Panc1 (cell line): ENCODE measurements at regions not wholly inside any gene's neighbourhood (a gene's known extent, or its start where the extent isn't known, plus 50 kb on each side); places are given as distances from the start of the nearest gene placed in this dataset.

Experiments
- ATAC-seq: fragments of 200-7000 bp; cut with Tn5 transposase; 2 replicates; pipeline ENCODE4 v1.9.1; 2020; ENCODE audit warnings: mild to moderate bottlenecking, moderate library complexity
- BruUV-seq: library from RNA; stranded (reverse); fragments of 400-500 nt; replicated peaks from 2 replicates; lab custom pipeline; 2021; lab: Mats Ljungman, UMichigan
- CTCF ChIA-PET: fragments of 300-600 bp; sonication (Branson Sonifier 250); formaldehyde crosslinking; loops from one replicate; lab custom pipeline; 2022; ENCODE audit warnings: antibody characterized with exemption; lab: Charles Lee
- POLR2A ChIA-PET: fragments of 300-600 bp; sonication (Branson Sonifier 250); formaldehyde crosslinking; loops from one replicate; lab custom pipeline; 2022; ENCODE audit warnings: antibody characterized with exemption; lab: Charles Lee
- DNase-seq: peaks from one replicate; pipeline ENCODE4 v3.0.0-alpha.2; 2010; ENCODE audit warnings: low read depth, low spot score
- H3K27ac ChIP-seq: 2 replicates; pipeline ENCODE4 v1.5.1; 2011; ENCODE audit warnings: mild to moderate bottlenecking, low read length, inconsistent platforms
- H3K27me3 ChIP-seq: fragments of 200-500 bp; sonication (Bioruptor generic); 2 replicates; pipeline ENCODE4 v1.6.0; 2014; ENCODE audit warnings: low read length, inconsistent platforms; ENCODE audit not compliant: control insufficient read depth, insufficient read depth
- H3K36me3 ChIP-seq: fragments of 200-500 bp; sonication (Bioruptor generic); 2 replicates; pipeline ENCODE4 v1.5.1; 2014; ENCODE audit warnings: inconsistent platforms, mild to moderate bottlenecking, low read length, moderate library complexity; ENCODE audit not compliant: control insufficient read depth, insufficient read depth
- H3K4me1 ChIP-seq: 2 replicates; pipeline ENCODE4 v1.5.1; 2011; ENCODE audit warnings: inconsistent platforms, mild to moderate bottlenecking, low read length, moderate library complexity; ENCODE audit not compliant: control insufficient read depth, insufficient read depth
- H3K4me3 ChIP-seq, 2 experiments: 2 replicates each; pipeline ENCODE4 v1.5.1; 2011 to 2012; ENCODE audit warnings: low read depth in 2 of 2, low read length in 2 of 2, mild to moderate bottlenecking in 2 of 2, inconsistent platforms in 1 of 2, moderate library complexity in 1 of 2
- H3K9me3 ChIP-seq: fragments of 200-500 bp; sonication (Bioruptor generic); 2 replicates; pipeline ENCODE4 v1.5.1; 2014; ENCODE audit warnings: low read depth, mild to moderate bottlenecking, inconsistent platforms, low read length, moderate library complexity; ENCODE audit not compliant: control insufficient read depth, insufficient read depth
- CTCF ChIP-seq: fragments of 450-650 bp; IDR thresholded peaks from 2 replicates; pipeline ENCODE4 v1.5.1; 2017; ENCODE audit warnings: mild to moderate bottlenecking
- POLR2AphosphoS5 ChIP-seq: IDR thresholded peaks from 2 replicates; pipeline ENCODE4 v1.6.1; 2012; ENCODE audit warnings: mild to moderate bottlenecking, low read depth, low read length, moderate library complexity
- SIN3A ChIP-seq: IDR thresholded peaks from 2 replicates; pipeline ENCODE4 v1.6.1; 2012; ENCODE audit warnings: low read depth, mild to moderate bottlenecking, low read length, moderate library complexity, borderline replicate concordance; ENCODE audit not compliant: insufficient read depth
- TCF7L2 ChIP-seq: IDR thresholded peaks from 2 replicates; pipeline ENCODE4 v1.6.1; 2011; ENCODE audit warnings: mild to moderate bottlenecking, low read depth, low read length, inconsistent platforms
- in situ Hi-C: cut with HindIII; loops from 2 replicates; pipeline ENCODE4 v1.10.0; 2016; ENCODE audit warnings: low sequenced_read_pairs, low pct_unique_long_range_greater_than_20kb
- intact Hi-C: fragments of 100-400 bp; cut with micrococcal nuclease; formaldehyde crosslinking; loops from one replicate; pipeline ENCODE4 v1.10.0; 2022; ENCODE audit not compliant: unreplicated experiment
- TF ChIP-seq, protein P1 (sequence below), 2 experiments: IDR thresholded peaks; 2 replicates each; pipeline ENCODE4 v1.6.1; 2011 to 2012; ENCODE audit warnings: low read depth in 2 of 2, control low read depth in 1 of 2, low read length in 1 of 2, mild to moderate bottlenecking in 1 of 2, moderate library complexity in 1 of 2; ENCODE audit not compliant: insufficient read depth in 1 of 2

- TF ChIP-seq, protein P1, sequence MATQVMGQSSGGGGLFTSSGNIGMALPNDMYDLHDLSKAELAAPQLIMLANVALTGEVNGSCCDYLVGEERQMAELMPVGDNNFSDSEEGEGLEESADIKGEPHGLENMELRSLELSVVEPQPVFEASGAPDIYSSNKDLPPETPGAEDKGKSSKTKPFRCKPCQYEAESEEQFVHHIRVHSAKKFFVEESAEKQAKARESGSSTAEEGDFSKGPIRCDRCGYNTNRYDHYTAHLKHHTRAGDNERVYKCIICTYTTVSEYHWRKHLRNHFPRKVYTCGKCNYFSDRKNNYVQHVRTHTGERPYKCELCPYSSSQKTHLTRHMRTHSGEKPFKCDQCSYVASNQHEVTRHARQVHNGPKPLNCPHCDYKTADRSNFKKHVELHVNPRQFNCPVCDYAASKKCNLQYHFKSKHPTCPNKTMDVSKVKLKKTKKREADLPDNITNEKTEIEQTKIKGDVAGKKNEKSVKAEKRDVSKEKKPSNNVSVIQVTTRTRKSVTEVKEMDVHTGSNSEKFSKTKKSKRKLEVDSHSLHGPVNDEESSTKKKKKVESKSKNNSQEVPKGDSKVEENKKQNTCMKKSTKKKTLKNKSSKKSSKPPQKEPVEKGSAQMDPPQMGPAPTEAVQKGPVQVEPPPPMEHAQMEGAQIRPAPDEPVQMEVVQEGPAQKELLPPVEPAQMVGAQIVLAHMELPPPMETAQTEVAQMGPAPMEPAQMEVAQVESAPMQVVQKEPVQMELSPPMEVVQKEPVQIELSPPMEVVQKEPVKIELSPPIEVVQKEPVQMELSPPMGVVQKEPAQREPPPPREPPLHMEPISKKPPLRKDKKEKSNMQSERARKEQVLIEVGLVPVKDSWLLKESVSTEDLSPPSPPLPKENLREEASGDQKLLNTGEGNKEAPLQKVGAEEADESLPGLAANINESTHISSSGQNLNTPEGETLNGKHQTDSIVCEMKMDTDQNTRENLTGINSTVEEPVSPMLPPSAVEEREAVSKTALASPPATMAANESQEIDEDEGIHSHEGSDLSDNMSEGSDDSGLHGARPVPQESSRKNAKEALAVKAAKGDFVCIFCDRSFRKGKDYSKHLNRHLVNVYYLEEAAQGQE (IDR thresholded peaks at IDR 0.05; ENCODE audit: insufficient read depth in 1 of 2, low read depth in 2 of 2, low read length in 1 of 2): no peak
- TF ChIP-seq POLR2AphosphoS5: no peak
- no peak for TF ChIP-seq TCF7L2
- no peak for TF ChIP-seq CTCF
- TF ChIP-seq SIN3A: no peak
- BruUV-seq: no TSS peak
- Histone ChIP-seq H3K27ac (no peak overlapping the region), H3K36me3 (no peaks in the 10 kb centered on the region), H3K4me3 (no peak overlapping the region), H3K4me1 (no peaks in the 10 kb centered on the region), H3K9me3 (no peaks in the 10 kb centered on the region), H3K27me3 (no peaks in the 10 kb centered on the region)
- CTCF ChIA-PET: no interaction called here
- POLR2A ChIA-PET: no interaction called here
- ATAC-seq: no peak
- intact Hi-C loops (no loop called here), in situ Hi-C loops (no loop called here)
- no peak for DNase-seq
Observed at GRCh38 chr7:142308326-142308725, 50.5 kb upstream of the PRSS58 start.
